ENCODE measurements at regions not wholly inside any gene's neighbourhood (a gene's known extent, or its start where the extent isn't known, plus 50 kb on each side); places are given as distances from the start of the nearest gene placed in this dataset.

DNA sequence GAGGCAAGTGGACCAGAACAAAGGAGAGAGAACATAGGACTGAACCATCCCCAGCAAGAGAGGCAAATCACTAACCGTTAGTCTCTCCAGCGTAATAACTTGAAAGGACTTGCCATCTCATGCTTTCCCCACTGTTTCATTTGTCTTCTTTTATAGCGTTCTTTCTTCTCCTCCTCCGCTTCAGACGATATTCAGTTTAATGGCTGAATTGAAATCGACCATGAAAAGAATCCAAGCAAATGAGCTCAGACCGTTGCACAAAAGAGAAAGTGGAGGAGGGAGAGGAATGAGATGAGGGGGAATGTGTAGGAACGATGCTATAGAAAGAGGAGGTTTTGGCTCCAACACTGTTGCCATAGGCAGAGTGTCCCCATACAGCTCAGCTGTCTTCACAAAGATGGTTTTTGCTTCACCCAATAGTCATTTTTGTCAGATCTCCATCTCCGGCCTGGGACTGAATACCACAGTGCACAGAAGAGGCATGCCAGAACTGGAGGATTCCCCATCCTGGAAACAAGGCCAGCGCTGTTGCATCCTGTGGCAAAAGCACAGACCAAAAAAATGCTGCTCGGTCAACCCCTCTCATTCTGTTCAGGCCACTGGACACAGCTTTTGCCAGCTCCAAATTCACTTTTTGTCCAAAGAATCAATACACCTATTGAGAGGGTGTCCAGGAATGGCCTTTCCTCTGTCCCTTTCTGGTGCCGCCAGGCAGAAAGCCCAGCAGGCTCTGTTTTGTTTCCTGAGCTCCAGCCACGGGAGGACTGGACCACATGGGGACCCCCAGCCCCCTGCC lies 176.1 kb downstream of the ID4 start:
- Histone ChIP-seq H3K9me3 (ENCODE audit: control insufficient read depth, insufficient read depth, low read depth, low read length) (no peaks in the 10 kb centered on the region), H3K4me1 (ENCODE audit: control insufficient read depth, insufficient read depth, low read length) (no peaks in the 10 kb centered on the region), H3K36me3 (ENCODE audit: control insufficient read depth in 2 of 2, insufficient read depth in 1 of 2, low read length in 2 of 2) (no peaks in the 10 kb centered on the region), H3K4me3 (ENCODE audit: low read depth, low read length) (no peak overlapping the region), H3K27ac (ENCODE audit: extremely low read depth, low read depth, low read length) (no peak overlapping the region)
- POLR2A ChIA-PET, result no interaction called here
- CTCF ChIA-PET, result interaction anchor here (0.6 kb wide), 1 partner anchor 92 kb away, joined by 3 read pairs; no protein-coding TSS in a partner anchor
- no peak for TF ChIP-seq ZNF10 (tag by site-specific recombination; IDR thresholded peaks at IDR 0.05)
- no peak for TF ChIP-seq ZNF621 (tag by site-specific recombination; IDR thresholded peaks at IDR 0.05)
- TF ChIP-seq, protein P1, sequence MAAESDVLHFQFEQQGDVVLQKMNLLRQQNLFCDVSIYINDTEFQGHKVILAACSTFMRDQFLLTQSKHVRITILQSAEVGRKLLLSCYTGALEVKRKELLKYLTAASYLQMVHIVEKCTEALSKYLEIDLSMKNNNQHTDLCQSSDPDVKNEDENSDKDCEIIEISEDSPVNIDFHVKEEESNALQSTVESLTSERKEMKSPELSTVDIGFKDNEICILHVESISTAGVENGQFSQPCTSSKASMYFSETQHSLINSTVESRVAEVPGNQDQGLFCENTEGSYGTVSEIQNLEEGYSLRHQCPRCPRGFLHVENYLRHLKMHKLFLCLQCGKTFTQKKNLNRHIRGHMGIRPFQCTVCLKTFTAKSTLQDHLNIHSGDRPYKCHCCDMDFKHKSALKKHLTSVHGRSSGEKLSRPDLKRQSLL (tag by site-specific recombination; IDR thresholded peaks at IDR 0.05), result no peak
- no peak for TF ChIP-seq HOXC10 (CRISPR knock-in tag; IDR thresholded peaks at IDR 0.05)
- no peak for TF ChIP-seq HOXD13 (CRISPR knock-in tag; IDR thresholded peaks at IDR 0.05; ENCODE audit: borderline replicate concordance)
- TF ChIP-seq ZNF184 (tag by site-specific recombination; IDR thresholded peaks at IDR 0.05), result no peak
- TF ChIP-seq ZFP37 (tag by site-specific recombination; IDR thresholded peaks at IDR 0.05), result no peak
- TF ChIP-seq ZNF140 (tag by site-specific recombination; IDR thresholded peaks at IDR 0.05), result no peak
- no peak for TF ChIP-seq GLIS2 (tag by site-specific recombination; IDR thresholded peaks at IDR 0.05)
- TF ChIP-seq, protein P2, sequence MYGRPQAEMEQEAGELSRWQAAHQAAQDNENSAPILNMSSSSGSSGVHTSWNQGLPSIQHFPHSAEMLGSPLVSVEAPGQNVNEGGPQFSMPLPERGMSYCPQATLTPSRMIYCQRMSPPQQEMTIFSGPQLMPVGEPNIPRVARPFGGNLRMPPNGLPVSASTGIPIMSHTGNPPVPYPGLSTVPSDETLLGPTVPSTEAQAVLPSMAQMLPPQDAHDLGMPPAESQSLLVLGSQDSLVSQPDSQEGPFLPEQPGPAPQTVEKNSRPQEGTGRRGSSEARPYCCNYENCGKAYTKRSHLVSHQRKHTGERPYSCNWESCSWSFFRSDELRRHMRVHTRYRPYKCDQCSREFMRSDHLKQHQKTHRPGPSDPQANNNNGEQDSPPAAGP (tag by site-specific recombination; IDR thresholded peaks at IDR 0.05), result no peak

DNA sequence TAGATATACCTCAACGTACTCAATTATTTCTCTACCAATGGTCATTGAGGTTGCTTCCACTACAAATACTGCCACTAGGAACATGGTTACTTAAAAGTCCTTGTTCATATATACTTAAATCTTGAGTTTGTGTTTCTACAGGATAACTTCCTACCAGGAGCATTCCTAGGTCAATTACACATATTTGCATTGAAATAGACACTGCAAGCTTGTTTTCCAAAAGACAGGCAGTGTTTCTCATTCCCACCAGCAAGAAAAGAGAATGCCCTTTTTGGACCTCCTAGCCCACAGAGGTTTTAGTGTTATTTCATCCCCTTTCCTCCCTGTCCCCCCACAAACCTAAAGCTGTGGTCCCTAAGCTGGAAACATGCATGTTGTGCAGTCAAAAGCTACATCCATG lies 177.3 kb downstream of the ID4 start:
- CTCF ChIA-PET, result no interaction called here

More for the DNA sequence above, 177.3 kb downstream of the ID4 start:
- no peaks in the 10 kb centered on the region for H3K9me3 ChIP-seq (ENCODE audit: control insufficient read depth, insufficient read depth, low read depth, low read length)
- TF ChIP-seq ZSCAN23 (tag by site-specific recombination; IDR thresholded peaks at IDR 0.05) (no peak), GLIS2 (tag by site-specific recombination; IDR thresholded peaks at IDR 0.05) (no peak), ZNF610 (tag by site-specific recombination; IDR thresholded peaks at IDR 0.05; ENCODE audit: borderline replicate concordance) (no peak), HOXA7 (CRISPR knock-in tag; IDR thresholded peaks at IDR 0.05; ENCODE audit: borderline replicate concordance) (no peak)
- TF ChIP-seq, protein P3, sequence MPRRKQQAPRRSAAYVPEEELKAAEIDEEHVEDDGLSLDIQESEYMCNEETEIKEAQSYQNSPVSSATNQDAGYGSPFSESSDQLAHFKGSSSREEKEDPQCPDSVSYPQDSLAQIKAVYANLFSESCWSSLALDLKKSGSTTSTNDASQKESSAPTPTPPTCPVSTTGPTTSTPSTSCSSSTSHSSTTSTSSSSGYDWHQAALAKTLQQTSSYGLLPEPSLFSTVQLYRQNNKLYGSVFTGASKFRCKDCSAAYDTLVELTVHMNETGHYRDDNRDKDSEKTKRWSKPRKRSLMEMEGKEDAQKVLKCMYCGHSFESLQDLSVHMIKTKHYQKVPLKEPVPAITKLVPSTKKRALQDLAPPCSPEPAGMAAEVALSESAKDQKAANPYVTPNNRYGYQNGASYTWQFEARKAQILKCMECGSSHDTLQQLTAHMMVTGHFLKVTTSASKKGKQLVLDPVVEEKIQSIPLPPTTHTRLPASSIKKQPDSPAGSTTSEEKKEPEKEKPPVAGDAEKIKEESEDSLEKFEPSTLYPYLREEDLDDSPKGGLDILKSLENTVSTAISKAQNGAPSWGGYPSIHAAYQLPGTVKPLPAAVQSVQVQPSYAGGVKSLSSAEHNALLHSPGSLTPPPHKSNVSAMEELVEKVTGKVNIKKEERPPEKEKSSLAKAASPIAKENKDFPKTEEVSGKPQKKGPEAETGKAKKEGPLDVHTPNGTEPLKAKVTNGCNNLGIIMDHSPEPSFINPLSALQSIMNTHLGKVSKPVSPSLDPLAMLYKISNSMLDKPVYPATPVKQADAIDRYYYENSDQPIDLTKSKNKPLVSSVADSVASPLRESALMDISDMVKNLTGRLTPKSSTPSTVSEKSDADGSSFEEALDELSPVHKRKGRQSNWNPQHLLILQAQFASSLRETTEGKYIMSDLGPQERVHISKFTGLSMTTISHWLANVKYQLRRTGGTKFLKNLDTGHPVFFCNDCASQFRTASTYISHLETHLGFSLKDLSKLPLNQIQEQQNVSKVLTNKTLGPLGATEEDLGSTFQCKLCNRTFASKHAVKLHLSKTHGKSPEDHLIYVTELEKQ (tag by site-specific recombination; IDR thresholded peaks at IDR 0.05; ENCODE audit: borderline replicate concordance), result no peak
- TF ChIP-seq, protein P4, sequence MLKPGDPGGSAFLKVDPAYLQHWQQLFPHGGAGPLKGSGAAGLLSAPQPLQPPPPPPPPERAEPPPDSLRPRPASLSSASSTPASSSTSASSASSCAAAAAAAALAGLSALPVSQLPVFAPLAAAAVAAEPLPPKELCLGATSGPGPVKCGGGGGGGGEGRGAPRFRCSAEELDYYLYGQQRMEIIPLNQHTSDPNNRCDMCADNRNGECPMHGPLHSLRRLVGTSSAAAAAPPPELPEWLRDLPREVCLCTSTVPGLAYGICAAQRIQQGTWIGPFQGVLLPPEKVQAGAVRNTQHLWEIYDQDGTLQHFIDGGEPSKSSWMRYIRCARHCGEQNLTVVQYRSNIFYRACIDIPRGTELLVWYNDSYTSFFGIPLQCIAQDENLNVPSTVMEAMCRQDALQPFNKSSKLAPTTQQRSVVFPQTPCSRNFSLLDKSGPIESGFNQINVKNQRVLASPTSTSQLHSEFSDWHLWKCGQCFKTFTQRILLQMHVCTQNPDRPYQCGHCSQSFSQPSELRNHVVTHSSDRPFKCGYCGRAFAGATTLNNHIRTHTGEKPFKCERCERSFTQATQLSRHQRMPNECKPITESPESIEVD (tag by site-specific recombination; IDR thresholded peaks at IDR 0.05), result no peak
- POLR2A ChIA-PET, result no interaction called here
- H3K36me3 ChIP-seq (ENCODE audit: control insufficient read depth in 2 of 2, insufficient read depth in 1 of 2, low read length in 2 of 2), result no peaks in the 10 kb centered on the region
- H3K4me3 ChIP-seq (ENCODE audit: low read depth, low read length), result no peak overlapping the region
- no peak overlapping the region for H3K27ac ChIP-seq (ENCODE audit: extremely low read depth, low read depth, low read length)
- no peaks in the 10 kb centered on the region for H3K4me1 ChIP-seq (ENCODE audit: control insufficient read depth, insufficient read depth, low read length)
